GM18508 (cell line): ENCODE measurements at regions not wholly inside any gene's neighbourhood (a gene's known extent, or its start where the extent isn't known, plus 50 kb on each side); places are given as distances from the start of the nearest gene placed in this dataset.

ENCODE experiments used
- ATAC-seq: cut with Tn5 transposase; IDR thresholded peaks from one replicate; pipeline ENCODE4 v1.9.1; 2021; ENCODE audit warnings: moderate number of reproducible peaks; ENCODE audit not compliant: insufficient read depth, unreplicated experiment

DNA sequence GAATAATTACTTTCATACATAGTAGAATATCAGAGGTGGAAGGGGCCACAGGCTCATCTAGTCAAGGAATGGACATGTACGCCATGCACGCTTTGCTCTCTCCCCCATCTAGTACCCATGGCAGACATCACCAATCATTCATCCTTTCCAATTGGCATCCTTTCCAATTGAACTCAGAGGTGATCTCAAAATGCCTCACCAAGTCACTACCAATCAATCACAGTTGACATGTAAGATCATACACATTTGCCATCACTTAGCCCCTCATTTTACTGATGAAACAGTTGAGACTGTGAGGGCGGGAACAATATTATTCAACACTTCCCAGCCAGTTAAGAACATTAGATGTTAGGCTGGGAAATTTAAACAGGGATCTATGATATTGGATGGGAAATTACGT lies 308.4 kb downstream of the FGFR2 start:
- ATAC-seq: no peak

DNA sequence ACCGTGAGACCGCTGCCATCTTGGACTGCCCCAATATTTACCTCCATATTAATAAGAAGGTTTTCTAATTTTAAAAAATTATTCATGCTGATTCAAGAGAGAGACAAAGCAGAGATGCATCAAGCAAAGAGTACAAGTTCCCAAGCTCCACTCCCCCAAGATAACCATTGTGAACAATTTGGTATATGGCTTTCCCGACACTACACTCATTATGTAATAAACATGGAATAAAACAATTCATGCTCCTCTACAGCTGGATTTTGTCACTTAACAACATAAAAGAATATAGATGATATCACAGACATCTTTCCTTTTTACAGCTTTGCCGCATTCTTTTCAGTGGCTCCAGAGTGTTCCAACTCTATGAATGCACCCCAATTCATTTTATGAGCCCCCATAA lies 307.6 kb downstream of the FGFR2 start:
- no peak for ATAC-seq

DNA sequence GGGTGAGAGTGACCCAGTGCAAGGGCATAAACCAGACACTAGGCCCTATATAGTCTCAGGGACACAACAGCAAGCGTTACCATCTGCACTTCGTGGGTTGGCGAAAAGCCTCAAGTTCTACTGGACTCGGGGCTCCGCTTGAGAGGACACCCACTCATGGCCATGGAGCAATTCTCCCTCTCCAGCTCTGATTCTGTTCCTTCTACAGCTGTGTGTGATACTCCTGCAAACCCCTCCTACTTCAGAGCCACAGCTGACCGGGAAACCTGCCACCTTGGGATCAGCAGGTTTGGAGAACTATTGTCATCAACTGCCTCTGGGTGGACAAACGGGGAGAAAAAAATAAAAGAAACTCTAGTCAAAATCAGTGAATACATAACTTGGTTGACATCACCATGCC lies 306.9 kb downstream of the FGFR2 start:
- no peak for ATAC-seq

DNA sequence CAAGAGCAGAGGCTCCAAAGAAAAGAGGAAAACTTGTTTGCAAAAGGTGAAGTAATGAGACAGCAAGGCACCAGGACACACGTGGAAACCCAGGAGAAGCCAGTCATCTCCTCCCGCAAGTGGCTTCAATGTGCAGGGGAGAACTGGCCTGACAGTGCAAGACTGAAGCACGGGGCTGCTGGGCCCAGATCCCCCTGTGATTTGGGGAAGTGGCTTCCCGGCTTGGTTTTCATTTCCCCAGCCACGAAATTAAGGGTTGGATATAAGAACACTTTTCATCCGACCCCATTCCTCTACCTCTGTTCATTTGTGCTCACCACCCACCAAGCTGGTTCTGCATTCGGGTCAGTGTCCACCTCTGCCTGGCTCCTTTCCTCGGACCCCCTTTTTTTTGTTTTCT lies 306.4 kb downstream of the FGFR2 start:
- ATAC-seq: no peak

DNA sequence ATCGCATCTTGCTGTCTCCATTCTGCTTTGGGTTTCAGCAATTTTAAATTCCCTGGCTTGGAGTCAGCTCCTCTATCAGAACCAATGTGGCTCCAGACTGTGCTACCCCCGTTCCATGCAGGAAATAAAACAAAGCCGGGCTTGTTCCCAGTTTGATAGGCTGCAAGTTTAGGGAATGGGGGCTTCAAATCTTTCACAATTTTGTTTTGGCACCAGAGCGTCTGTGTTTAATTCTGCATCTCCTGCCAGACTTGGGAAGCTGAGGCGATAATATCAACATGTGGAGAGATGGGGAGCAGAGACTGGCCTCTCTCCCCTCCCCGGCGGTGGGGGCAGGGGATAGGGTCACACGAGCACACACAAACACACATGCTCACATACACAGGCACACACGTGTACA lies 305.9 kb downstream of the FGFR2 start:
- no peak for ATAC-seq

DNA sequence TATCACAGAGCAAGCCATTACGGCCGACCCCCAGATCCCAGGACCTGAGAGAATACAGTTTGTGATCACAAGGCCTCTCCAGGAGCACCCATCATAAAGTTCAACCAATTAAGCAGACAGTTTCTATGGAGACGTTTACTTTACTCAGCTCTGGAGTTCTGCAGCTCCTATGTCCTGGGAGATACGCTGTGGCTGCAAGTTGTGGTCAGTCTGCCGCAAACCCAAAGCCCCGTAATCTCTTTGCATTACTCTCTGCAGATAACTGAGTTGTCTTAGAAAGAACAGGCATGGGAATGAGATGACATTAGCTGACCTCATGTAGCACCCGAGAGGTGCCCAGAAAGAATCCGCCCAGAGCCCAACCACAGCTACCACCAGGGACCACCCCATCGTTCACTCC lies 305.1 kb downstream of the FGFR2 start:
- no peak for ATAC-seq

DNA sequence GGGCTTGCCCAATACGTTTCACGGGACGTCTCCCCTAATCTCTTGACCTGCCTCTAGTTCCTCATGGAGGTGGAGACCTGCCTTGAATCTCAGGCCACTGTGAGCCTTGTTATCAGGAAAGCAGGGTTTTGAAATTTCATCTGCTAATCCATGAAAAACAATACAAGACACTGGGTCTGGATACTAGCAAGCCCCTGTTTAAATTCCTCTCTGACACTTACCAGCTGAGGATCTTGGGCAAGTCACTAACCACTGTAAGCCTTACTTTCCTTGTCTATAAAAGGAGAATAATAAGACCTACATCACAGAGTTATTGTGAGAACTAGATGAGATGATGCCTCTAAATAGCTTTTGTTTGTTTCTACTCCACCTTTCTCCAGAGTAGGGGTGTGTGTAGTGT lies 303.6 kb downstream of the FGFR2 start:
- no peak for ATAC-seq

DNA sequence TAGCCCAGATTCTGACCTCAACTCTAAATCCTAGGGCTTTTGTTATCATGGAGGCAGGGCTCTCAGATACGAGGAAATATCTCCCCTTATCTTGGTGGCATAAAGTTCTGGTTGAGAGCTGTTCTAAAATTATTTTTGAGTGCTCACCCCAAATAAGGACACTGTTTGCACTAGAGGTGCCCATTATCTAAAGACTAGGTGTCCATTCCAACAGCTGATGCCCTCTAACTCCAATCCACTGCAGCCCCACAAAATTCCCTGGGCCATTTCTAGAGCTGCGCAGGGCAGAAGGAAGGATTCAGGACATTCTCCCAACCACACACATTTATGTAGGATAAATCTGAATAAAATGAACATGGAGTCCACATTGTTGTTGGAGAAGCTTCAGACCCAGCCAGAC lies 301.9 kb downstream of the FGFR2 start:
- no peak for ATAC-seq

DNA sequence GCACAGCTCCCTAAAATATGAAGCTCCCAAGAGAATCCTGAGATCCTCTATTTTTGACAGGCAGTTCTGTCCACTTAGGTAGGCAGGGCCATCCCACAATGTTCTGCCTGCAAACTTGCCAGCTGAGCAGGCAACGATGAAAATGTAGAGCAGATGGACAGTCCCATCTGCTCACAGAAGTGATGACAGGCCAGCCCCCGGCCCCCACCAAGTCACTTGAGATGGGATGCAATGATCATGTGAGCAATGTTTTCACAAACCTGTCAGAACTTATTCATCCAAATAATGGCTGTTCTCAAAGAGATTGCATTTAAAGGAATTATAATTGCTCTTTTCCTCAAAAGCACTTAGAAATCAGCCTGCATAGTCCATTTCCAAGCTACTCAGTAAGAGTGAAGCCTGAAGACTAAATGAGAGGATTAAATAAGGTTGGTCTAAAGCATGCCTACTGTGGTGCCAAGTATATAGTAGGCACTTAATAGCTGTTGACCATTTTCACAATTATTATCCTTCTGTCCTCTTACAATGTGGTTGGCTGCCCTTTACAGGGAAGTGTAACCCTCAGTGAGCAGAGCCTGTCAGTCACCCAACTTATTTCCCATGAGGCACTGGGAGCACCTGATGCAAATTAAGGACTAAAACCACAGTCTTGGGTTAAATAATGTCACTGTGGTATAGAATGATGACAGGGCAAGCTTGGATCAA lies 301.2 kb downstream of the FGFR2 start:
- ATAC-seq: no peak

DNA sequence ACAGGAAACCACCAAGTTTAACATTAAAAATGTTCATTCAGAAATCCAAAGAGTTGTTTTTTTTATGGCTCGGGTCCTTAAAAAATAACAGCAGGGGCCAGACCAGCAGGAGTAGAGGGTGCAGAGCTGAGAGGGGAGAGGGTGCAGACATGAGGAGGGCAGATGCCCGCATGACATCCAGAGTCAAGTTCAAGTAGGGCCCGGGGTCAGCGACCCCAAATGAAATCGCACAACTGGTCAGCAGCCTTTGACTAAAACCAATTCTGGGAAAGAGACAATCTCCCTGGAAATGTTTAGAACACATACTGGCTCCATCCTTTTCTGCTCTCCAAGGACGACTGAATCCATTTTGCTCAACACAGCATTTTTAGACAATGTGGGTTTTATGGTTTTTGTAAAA lies 297.5 kb downstream of the FGFR2 start:
- no peak for ATAC-seq

DNA sequence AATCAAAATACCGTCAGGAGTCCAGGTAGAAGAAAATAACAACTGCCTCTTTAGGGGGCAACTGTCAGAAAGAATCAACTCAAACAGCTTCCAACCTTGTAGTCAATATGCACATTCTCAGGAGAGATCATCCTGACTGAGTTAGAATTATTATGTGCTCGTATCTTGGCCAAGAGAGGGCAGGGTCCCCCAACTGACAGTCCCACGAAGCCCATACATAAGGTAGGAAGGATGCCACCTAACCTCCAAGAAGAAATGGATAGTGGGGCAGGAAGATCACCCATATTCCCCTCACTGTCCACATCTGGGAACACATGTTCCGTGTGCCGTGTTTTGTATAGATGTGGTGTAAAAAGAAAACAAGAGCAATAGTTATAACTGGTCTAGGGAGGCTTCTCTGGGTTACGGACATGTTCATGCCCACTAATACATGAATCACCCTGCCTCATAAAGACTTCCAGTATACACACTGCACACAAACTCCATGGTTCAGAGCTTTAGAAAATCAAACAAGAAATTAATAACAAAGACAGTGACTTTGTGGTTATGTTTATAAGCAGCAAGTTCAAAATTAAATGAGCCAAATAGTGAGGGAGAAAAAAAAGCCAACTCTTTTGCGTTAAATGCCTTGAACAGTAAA lies 295.6 kb downstream of the FGFR2 start:
- ATAC-seq: no peak

DNA sequence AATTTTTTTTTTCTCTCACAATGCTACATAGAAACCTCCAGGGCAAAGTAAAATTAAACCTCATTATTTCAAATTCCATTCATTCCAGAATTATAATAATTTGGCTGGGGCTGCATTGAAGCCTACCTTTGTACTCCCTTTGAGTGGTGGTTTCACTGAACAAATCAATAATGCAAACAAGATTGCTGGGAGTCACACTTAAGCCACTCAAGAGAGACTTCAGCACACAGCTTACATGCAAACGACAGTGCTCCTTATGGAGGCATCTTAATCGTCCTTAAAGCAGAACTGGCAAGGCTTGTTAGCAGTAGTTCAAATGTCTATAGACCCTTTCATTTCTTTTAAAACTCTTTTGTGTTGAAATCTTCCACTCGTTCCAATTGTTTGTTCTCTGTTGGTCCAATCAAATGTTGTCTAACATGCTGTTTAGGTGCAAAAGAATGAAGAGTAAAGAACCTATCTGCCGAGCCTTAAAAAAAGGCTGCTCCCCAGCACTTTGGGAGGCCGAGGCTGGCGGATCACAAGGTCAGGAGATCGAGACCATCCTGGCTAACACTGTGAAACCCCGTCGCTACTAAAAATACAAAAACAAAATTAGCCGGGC lies 294.9 kb downstream of the FGFR2 start:
- no peak for ATAC-seq

DNA sequence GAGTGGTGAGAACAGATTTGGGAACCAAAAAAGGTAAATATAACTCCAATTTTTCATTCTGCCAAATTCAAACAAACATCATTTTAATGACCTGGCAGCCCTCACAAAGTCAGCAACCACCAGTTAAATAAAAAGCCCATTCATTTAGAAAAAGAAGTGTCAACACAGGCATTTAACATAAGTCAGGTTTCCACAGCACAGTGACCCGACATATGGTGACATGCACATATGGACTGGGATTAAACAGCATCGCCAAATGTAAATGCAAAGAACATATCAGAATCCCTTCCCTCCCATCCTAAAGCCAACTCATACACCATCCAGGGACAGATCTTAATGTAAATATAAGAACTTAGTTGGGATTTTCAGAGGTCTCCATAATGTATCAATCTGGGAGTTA lies 293.2 kb downstream of the FGFR2 start:
- no peak for ATAC-seq

DNA sequence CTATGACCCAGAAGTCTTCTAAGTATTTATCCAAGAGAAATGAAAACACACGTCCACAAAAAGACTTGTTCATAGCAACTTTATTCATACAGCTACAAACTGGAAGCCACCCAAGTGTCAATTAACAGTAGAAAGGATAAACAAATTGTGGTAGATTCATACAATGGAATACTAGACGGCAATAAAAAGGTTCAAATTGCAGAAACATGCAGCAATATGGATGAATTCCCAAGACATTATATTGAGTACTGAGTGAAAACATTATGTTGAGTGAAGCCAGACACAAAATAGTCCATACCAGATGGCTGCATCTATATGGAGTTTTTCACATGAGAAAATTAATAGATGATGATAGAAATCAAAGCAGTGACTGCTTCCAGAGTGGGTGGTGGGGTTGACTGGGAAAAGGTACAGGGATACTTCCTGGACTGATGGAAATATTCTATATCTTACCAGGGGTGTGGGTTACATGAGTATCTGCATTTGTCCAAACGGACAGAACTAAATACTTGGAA lies 292.0 kb downstream of the FGFR2 start:
- ATAC-seq: no peak

DNA sequence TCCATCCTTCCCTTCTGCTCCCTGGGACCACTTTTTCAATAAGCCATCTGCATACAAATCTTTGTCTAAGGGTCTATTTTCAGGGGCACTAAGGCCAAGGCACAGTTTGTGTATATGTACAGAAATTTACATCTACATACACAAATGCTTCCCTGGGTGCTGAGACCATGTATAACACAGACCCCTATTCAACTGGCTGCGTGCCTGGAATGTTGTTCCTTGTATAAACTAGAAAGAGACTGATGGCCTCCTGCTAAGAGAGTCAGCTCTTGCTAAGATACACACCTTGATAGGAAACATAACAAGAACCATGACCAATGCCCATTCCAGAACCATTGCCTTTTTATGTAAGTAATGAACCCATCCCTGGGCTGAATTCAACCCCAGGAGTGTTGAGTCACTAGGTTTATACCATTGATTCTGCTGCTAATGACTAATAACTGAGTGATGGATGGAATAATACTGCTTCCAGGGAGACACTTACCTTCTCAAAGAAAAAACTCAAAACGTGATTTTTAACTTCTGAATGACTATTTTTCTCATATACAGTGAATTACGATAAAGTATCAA lies 290.7 kb downstream of the FGFR2 start:
- no peak for ATAC-seq

DNA sequence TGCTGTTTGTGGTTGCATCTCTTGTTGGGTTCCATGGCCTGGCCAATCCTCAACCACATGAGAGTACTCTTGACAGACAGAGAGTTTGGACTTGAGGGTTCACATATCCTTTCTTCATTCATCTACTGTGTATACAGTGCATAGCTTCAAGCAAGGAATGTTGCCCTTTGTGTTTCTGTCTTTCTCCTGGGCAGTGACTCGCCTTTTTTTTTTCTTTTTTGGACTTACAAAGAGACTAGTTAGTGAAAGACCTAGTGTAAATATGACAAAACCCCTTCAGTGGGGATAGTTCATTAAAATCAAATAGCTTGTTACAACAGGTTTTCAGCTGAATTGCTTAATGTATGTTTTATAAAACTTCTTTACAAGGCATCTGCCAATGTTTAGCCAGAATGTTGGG lies 290.2 kb downstream of the FGFR2 start:
- no peak for ATAC-seq

DNA sequence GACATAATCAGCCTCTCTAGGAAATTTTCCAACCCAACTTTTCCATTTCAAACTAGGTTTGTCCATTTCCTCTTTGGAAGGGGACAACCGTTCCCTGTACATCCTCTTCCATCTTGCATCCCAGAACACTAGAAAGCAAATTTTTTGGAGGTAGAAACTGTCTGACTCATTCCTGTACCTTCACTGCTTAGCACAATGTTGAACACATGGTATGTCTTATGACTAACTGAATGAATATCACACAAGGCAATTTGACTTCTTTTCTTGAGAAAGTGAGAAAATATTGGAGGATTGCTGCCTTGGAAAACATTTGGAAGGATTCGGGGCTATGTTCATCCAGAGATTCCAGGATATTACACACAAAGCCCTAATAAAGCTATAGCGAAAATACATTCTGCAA lies 289.1 kb downstream of the FGFR2 start:
- ATAC-seq: no peak

DNA sequence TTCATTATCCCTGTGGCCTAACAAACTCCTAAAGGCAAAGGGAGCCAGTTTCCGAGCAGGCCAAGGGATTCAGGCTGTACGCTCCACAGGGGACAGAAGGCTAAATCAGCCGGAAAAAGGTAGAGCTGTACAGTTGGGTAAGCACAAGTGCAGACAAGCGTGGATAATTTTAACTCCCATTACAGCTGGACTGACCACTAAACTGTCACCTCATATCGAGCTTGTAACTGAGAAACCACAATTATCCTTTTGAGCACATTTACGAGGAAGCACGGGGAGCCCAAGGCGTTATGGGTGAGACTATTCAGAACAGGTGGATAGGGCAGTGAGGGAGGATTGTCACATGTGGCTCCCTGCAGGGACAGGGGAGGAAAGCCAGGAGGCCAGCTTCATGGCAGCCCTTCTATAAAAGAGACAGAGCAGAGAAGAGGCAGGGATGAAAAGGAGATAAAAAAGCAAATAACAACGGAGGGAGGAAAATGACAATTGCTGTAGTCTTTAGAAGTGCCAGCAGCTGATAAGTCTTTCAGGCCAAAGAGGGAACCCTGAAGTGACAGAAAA lies 288.0 kb downstream of the FGFR2 start:
- ATAC-seq: no peak

DNA sequence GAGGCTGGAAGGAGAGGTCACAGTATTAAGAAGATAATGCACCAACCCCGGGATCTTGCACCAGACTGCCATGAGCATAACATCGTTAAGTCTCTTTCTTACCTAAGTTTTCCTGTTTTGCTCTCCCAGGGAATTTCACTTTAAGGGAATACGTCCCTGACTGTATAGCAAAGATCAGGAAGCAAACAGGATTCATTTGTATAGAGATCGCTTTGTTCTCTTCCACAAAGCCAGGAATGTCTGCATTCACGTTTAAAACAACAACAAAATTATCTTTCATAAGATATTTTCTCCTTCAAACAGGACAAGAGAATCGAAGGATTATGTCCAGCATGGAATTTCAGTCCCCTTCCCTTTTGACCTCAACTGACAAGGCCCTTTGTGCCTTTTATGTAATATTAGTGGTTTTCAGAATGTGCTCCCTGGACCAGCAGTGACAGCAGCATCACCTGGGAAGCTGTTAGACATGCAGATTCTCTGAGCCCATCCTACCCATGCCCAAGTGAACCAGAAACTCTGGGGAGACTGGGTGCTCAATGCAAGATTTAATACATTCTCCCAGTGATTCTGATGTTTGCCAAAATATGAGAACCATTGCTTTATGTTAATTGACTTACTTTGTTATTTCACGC lies 286.3 kb downstream of the FGFR2 start:
- ATAC-seq: no peak

DNA sequence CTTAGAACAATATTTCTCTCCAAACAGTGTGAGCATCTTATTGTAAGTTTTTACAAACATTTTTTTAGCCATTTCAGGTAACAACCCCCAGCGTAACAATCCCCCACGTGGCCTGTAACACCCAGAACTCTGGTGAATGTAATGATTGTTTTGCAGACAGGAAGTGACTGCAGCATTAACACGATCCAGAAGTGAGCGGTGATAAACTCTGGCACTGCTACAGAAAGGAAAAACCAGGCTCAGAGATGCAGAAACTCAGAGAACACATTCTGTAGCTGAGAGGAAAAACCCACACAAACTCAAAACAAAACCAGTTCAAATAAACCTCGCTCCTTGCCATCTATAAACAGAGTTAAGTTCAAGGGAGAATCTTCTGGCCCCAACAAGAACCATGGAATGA lies 285.7 kb downstream of the FGFR2 start:
- no peak for ATAC-seq
